Lower leg skin (tissue), 4 donors: ENCODE measurements at regions not wholly inside any gene's neighbourhood (a gene's known extent, or its start where the extent isn't known, plus 50 kb on each side); places are given as distances from the start of the nearest gene placed in this dataset.

ENCODE experiments used
- DNase-seq, 2 donors: peaks; one replicate each; pipeline ENCODE4 v3.0.0-alpha.2; 2019; ENCODE audit warnings: low spot score in 2 of 2
- H3K4me3 ChIP-seq: fragments of 200-600 bp; sonication (generic); 2 replicates; pipeline ENCODE4 v1.5.1; 2017; ENCODE audit warnings: mild to moderate bottlenecking, low read depth; ENCODE audit not compliant: poor library complexity, severe bottlenecking
- POLR2A ChIP-seq, 2 donors: fragments of 450-650 bp; IDR thresholded peaks; one replicate each; pipeline ENCODE4 v1.6.1; 2016 to 2017; ENCODE audit warnings: antibody characterized with exemption in 2 of 2, mild to moderate bottlenecking in 1 of 2, moderate library complexity in 1 of 2
- WGBS, 2 donors: methylation state at CpG; one replicate each; pipeline ENCODE4 v1.1.5; 2018; 5-methylcytosine and 5-hydroxymethylcytosine counted together
- intact Hi-C: fragments of 100-400 bp; cut with DNase I; formaldehyde crosslinking; loops from one replicate; pipeline ENCODE4 v1.15.0; 2023; ENCODE audit warnings: low total_unique reads
- TF ChIP-seq, protein P1 (sequence below), 3 donors: fragments of 450-650 bp; IDR thresholded peaks; one replicate each; pipeline ENCODE4 v1.5.1; 2016; ENCODE audit warnings: antibody characterized with exemption in 3 of 3, mild to moderate bottlenecking in 3 of 3, moderate library complexity in 2 of 3

DNA sequence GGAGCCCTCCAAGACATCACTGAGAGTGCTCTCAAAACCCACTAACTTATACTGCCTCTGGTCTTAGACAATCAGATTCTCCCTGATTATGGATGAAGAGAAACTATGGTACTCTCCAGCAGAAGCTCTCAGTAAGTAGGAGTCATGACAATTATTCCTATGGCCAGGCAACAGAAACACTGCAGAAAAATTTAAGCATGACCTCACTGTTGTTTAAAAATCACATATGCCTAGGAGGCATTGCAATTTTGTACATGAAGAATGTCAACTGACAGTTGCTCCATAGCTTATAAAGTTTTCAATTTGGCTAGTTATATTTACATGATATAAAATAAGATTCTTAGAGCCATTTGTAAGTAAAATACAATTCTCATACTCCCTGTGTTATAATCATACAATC is 105.9 kb upstream of the LSM8 start:
- intact Hi-C loops, result no loop called here
- no peak for DNase-seq
- TF ChIP-seq, protein P1, sequence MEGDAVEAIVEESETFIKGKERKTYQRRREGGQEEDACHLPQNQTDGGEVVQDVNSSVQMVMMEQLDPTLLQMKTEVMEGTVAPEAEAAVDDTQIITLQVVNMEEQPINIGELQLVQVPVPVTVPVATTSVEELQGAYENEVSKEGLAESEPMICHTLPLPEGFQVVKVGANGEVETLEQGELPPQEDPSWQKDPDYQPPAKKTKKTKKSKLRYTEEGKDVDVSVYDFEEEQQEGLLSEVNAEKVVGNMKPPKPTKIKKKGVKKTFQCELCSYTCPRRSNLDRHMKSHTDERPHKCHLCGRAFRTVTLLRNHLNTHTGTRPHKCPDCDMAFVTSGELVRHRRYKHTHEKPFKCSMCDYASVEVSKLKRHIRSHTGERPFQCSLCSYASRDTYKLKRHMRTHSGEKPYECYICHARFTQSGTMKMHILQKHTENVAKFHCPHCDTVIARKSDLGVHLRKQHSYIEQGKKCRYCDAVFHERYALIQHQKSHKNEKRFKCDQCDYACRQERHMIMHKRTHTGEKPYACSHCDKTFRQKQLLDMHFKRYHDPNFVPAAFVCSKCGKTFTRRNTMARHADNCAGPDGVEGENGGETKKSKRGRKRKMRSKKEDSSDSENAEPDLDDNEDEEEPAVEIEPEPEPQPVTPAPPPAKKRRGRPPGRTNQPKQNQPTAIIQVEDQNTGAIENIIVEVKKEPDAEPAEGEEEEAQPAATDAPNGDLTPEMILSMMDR (IDR thresholded peaks at IDR 0.05), result no peak
- TF ChIP-seq POLR2A (IDR thresholded peaks at IDR 0.05), result no peak
- no peak overlapping the region for H3K4me3 ChIP-seq

GRCh38 chr7:118079369-118079768 is 104.6 kb upstream of the LSM8 start:
- 48 to 59% methylated on average over 1 of the region's 1 CpG for WGBS, 2 donors
- intact Hi-C loops, result no loop called here
- TF ChIP-seq, protein P1 (IDR thresholded peaks at IDR 0.05), result no peak
- no peak for TF ChIP-seq POLR2A (IDR thresholded peaks at IDR 0.05)
- no peak for DNase-seq
- H3K4me3 ChIP-seq, result no peak overlapping the region

GRCh38 chr7:118080947-118081346 is 103.0 kb upstream of the LSM8 start:
- 32 to 35% methylated on average over 3 of the region's 3 CpGs for WGBS, 2 donors
- TF ChIP-seq, protein P1 (IDR thresholded peaks at IDR 0.05), result no peak
- no peak for TF ChIP-seq POLR2A (IDR thresholded peaks at IDR 0.05)
- DNase-seq, result peak in 1 of 2 donors; percentile 36
- no peak overlapping the region for H3K4me3 ChIP-seq
- intact Hi-C loops, result no loop called here

DNA sequence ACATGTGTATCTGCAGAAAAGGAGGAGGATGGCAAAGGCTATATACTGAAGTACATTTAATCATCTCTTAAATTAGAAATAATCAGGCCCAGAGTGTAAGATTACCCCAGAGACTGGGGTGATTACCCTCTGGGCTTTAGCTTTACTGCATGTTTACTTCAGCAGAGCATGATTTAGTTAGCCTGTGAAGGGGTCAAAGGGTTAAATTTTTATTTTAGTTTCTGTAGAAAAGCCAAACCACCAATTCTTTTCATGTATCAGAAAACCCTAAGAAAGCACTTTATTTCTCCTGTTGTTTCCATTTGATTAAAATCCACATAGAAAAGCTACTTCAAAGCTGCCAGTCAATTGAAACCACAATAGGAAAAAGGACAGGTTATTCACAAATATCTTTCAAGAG is 101.5 kb upstream of the LSM8 start:
- no peak overlapping the region for H3K4me3 ChIP-seq
- DNase-seq, result no peak
- intact Hi-C loops, result no loop called here
- no peak for TF ChIP-seq POLR2A (IDR thresholded peaks at IDR 0.05)
- TF ChIP-seq, protein P1 (IDR thresholded peaks at IDR 0.05), result no peak

- intact Hi-C loops, result no loop called here
- TF ChIP-seq POLR2A (IDR thresholded peaks at IDR 0.05), result no peak
- TF ChIP-seq, protein P1 (IDR thresholded peaks at IDR 0.05), result no peak
Measured at GRCh38 chr7:118085000-118085399, 99.0 kb upstream of the LSM8 start.

DNA sequence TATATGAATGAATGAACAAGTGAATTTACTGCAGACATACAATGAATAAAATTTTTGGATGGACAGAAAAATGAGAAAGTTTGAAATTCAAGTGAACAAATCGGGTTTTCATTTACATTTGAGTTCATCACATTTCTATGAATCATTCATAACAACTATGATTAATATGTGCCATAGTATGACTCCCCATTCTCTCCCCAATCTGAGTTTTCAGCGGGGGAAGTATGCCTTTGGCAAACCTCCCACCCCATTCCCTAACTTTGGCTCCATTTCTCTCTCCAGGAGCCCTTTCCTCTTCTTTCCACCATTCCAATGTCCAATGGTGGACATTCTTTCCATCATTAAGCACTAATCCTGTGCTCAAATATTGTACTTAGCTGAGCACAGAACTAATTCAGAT is 96.8 kb upstream of the LSM8 start:
- no peak overlapping the region for H3K4me3 ChIP-seq
- intact Hi-C loops, result no loop called here
- 86 to 88% methylated on average over 2 of the region's 2 CpGs for WGBS, 2 donors
- TF ChIP-seq, protein P1 (IDR thresholded peaks at IDR 0.05), result no peak
- TF ChIP-seq POLR2A (IDR thresholded peaks at IDR 0.05), result no peak
- DNase-seq, result no peak

More at GRCh38 chr7:118085000-118085399, 99.0 kb upstream of the LSM8 start:
- DNase-seq, result no peak
- H3K4me3 ChIP-seq, result no peak overlapping the region
- 67% methylated on average over 3 of the region's 3 CpGs for WGBS, 2 donors
